GM18867 (cell line): ENCODE measurements at regions not wholly inside any gene's neighbourhood (a gene's known extent, or its start where the extent isn't known, plus 50 kb on each side); places are given as distances from the start of the nearest gene placed in this dataset.
"Not testable (repeated sequence)": the region's sequence is repeated elsewhere in the genome, so short reads cannot be mapped to it uniquely, and the experiment has no call there.

ENCODE experiments used
- ATAC-seq: cut with Tn5 transposase; IDR thresholded peaks from one replicate; pipeline ENCODE4 v1.9.1; 2021; ENCODE audit warnings: mild to moderate bottlenecking, moderate library complexity; ENCODE audit not compliant: unreplicated experiment

- not testable (repeated sequence) for ATAC-seq
Observed at GRCh38 chr5:124103056-124103455, 591.1 kb downstream of the CSNK1G3 start.

- ATAC-seq: no peak
Observed at GRCh38 chr5:124102486-124102885, 590.5 kb downstream of the CSNK1G3 start.

- ATAC-seq: no peak
Observed at GRCh38 chr5:124093658-124094057, 581.7 kb downstream of the CSNK1G3 start.

- ATAC-seq: no peak
Observed at GRCh38 chr5:124090115-124090514, 578.1 kb downstream of the CSNK1G3 start.

DNA sequence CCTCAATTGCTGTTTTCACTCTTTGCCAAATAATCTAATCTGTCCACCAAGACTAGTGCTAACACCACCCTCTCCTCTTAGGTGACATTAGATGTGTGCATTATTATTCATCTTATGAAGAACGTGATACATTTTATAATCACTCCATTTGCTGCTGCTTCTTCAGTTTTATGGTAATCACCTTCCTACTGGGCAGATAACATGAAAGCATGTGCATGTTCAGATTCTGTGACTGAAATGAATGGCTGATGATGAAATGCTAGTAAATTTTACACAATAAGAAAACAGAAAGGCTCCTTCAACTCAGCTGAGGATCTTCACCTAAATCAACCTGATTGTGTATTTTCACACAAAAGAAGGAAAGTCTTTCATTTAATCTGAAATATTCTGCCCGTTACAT is 577.6 kb downstream of the CSNK1G3 start:
- no peak for ATAC-seq

DNA sequence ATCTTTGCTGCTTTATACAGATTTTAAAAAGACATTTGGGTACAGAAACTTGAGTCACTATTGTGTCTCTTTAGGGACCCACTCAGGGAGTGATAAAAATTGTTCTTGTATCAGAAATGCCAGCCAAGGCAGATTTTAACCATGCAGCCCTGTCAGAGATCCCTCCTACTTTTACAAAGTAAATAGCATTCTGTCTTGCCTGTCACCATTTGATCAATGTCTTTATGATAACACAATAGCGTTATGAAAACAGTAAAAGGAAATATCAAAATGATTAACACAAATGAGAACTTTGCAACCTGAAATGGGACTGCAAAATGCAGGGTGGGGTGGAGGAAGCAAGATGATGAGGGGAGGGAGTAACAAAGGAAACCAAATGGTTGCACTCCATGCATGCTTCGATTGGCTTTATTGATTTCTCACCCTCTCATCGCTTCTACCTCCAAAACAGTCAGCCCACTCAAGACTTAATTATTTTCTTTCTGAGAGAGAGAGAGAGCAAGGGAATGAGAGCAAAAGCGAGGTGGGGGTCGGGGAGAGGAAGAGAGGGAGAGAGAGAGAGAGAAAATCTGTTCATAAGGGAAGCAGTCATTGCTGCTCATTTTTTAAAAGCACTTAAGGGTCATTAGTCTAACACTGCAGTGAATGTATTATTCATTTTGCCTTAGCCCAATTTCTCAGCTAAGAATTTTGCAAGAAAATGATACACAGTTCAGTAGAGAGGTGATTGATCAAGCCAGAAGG is 576.5 kb downstream of the CSNK1G3 start:
- no peak for ATAC-seq

DNA sequence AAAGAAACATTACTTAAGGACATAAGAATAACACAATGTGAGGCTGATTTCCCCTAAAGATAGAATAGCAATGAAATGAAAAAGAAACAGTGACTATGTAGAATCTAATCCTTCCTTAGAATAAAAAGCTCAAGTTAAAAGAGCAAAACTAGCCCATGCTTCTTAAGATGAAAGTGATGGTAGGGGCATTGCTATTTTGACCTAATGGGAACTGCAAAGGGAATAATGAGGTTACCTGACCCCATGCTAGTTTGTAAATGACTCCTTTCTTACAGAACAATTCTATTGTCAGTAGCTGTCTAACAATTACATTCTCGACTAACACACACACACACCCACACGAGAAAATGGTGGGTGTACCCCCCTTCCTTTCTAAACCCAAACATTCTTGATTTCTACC is 575.8 kb downstream of the CSNK1G3 start:
- ATAC-seq: no peak

- no peak for ATAC-seq
Observed at GRCh38 chr5:124080256-124080655, 568.3 kb downstream of the CSNK1G3 start.

GRCh38 chr5:124079062-124079461 is 567.1 kb downstream of the CSNK1G3 start:
- no peak for ATAC-seq

- peak; percentile 46 for ATAC-seq
Observed at GRCh38 chr5:124074500-124074899, 562.5 kb downstream of the CSNK1G3 start.

DNA sequence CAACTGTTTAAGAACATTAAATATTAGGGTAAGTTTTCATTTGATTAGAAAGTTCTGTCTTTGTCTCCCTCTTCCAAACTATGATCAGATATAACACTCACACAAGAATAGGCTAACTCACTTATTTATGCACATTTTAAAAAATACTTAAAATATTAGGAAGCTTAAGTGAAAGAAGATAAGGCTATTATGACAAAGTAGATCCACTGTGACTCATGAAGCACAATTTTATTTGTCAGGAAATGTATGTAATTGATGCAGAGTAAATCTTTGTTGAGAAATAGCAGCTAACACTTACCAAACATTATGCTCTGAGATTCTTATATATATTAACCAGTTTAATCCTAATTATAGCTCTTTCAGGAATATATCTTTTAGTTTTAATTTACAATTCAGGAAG is 560.6 kb downstream of the CSNK1G3 start:
- no peak for ATAC-seq

GRCh38 chr5:124071039-124071438 is 559.1 kb downstream of the CSNK1G3 start:
- ATAC-seq: no peak

- ATAC-seq: no peak
Observed at GRCh38 chr5:124065508-124065907, 553.5 kb downstream of the CSNK1G3 start.

DNA sequence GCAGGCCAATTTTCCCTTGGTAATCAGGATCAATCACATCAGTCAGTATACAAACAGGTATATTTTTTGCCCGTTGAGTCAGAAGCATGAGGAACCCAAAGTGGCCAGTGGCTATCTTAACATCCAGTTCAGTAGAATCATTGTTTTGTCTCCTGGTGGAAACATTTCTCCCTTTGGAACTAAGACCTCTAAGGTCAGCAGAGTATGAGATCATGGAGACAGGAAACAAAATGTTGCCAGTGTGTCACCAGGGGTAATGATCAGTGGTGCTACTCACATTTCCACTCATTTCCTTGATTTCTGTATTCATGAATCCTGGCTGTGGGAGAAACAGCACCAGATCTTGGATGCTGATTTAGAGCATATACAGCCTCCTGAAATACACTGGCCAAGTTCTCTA is 553.0 kb downstream of the CSNK1G3 start:
- no peak for ATAC-seq

GRCh38 chr5:124061663-124062062 is 549.7 kb downstream of the CSNK1G3 start:
- no peak for ATAC-seq

DNA sequence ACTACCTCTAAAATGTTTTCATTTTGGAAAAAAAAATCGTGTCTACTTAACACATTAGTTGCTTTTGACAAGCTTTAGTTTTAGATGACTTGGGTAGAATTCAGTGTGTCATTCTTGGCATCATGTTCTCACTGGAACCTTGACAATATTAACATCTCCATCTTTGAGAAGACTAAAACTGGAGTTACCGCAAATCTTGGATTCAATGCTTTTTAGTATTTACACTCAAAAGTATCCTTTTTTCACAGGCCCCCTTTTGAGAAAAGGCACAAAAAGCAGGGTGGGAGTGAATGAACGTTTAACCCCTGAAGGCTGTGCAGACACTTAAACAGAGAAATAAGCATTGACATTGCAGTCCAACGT is 549.1 kb downstream of the CSNK1G3 start:
- no peak for ATAC-seq

GRCh38 chr5:124060413-124061067 is 548.6 kb downstream of the CSNK1G3 start:
- ATAC-seq: no peak

DNA sequence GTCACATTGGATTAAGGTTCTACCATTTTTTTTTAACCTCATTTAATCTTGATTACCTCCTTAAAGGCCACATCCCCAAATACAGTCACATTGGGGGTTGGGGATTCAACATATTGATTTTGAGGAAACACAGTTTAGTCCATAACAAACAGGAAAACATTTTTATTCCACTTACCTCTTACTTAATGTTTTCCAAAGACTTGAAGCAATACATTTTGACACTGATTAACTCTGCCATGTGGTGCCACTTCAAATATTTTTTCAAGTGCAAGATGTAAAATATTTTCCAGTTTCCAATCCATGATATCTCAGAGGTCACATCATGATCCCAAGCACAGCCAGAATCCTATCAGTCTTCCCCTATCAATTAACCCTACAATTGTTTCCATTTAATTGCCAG is 548.0 kb downstream of the CSNK1G3 start:
- ATAC-seq: no peak

GRCh38 chr5:124059200-124059599 is 547.2 kb downstream of the CSNK1G3 start:
- no peak for ATAC-seq

DNA sequence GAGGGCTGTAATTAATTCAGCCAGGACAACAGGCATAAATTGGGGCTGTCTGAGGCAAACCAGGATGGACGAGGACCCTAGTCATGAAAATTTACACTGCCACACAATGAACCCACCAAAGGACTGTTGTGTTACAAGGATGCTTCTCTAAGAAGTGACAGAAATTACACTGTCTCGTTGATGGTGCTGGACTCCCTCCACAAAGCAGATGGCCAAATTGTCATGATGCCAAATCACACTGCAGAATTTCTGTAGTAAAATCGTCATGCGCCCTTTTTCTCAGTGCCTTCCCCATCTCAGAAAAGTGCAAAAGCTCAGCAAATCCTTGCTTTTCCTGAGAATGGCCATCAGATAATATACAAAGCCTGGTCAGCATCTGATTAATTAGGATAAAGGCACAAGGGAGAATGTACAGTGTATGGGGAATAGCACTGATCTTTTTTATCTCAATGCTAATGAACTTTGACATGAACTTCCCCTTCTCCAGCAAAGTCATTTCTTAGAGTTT is 545.8 kb downstream of the CSNK1G3 start:
- ATAC-seq: no peak

GRCh38 chr5:124056991-124057723 is 545.2 kb downstream of the CSNK1G3 start:
- peak; percentile 45 for ATAC-seq
